ENCODE measurements at regions not wholly inside any gene's neighbourhood (a gene's known extent, or its start where the extent isn't known, plus 50 kb on each side); places are given as distances from the start of the nearest gene placed in this dataset.

- DNase-seq: no peak
- no peak overlapping the region for H3K27ac ChIP-seq
- 63 to 80% (median 76%) methylated on average over 1 of the region's 1 CpG for WGBS, 5 donors
- no peaks in the 10 kb centered on the region for H3K9me3 ChIP-seq
- no peaks in the 10 kb centered on the region for H3K4me1 ChIP-seq
- no peak for TF ChIP-seq POLR2AphosphoS5 (IDR thresholded peaks at IDR 0.05)
- no peak for TF ChIP-seq POLR2A (IDR thresholded peaks at IDR 0.05)
- TF ChIP-seq EP300 (IDR thresholded peaks at IDR 0.05): no peak
- TF ChIP-seq CTCF (IDR thresholded peaks at IDR 0.05): no peak
- no peak overlapping the region for H3K4me3 ChIP-seq
- intact Hi-C loops (cut with DNase I; ENCODE audit: low total_unique reads): no loop called here
- no peaks in the 10 kb centered on the region for H3K36me3 ChIP-seq
- no peaks in the 10 kb centered on the region for H3K27me3 ChIP-seq
These were observed 271.0 kb upstream of the HSF2 start for GRCh38 chr6:122128445-122128844.

DNA sequence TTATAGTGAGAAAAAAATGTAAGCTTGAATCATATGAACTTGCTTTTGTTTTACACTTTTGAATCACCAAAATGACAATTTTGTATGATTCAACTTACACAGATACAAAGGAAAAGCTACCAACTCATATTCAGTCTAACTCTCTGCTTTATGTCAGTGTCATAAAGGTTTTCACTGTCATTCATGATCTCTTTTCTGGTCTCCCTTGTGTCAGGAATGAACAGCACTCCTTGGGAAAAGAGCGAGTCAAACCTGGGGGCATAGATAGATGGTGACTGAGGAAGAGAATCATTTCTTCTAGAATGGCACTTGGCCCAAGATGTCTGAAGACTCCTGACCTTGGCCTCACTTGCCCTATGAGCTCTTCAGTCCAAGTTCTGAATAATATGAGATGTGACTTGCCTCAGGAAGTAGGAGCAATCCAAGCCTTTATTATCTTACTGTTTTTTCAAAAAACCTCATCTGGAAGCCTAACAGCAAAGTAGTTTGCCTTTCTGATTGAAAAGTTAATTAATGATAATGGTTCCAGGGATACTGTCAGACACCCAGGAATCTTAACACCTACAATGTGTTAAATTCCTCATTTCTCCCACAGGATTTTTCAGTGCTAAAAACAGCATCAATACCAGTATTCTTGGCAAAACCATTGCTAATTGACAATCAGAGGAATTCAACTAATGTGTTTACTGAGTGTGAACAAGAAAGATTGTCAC, 270.0 kb upstream of the HSF2 start:
- no peak for TF ChIP-seq EP300 (IDR thresholded peaks at IDR 0.05)
- TF ChIP-seq POLR2AphosphoS5 (IDR thresholded peaks at IDR 0.05): no peak
- Histone ChIP-seq H3K9me3 (no peaks in the 10 kb centered on the region), H3K27me3 (no peaks in the 10 kb centered on the region), H3K4me3 (no peak overlapping the region), H3K27ac (no peak overlapping the region), H3K4me1 (no peaks in the 10 kb centered on the region), H3K36me3 (no peaks in the 10 kb centered on the region)
- WGBS, 5 donors: 82 to 100% (median 87%) methylated on average over 1 of the region's 1 CpG
- intact Hi-C loops (cut with DNase I; ENCODE audit: low total_unique reads): no loop called here
- no peak for DNase-seq

DNA sequence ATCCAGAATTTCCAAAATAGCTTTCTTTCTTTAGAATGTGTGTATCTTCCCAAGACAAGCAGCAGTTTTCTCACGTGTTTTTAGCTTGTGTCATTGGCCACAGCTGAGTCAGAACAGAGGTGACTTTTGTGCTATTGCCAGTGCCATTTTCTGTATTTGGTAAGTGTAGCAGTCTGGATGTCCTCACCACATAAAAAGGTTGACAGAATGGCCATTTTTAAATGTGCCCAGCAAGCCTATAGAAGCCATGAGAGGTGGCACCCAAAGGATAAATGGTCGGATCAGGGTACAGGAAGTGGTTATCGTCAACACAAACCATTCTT, 269.5 kb upstream of the HSF2 start:
- no peaks in the 10 kb centered on the region for H3K27me3 ChIP-seq
- no peaks in the 10 kb centered on the region for H3K36me3 ChIP-seq
- 48 to 63% (median 57%) methylated on average over 3 of the region's 3 CpGs for whole genome bisulfite sequencing, 5 donors
- no peak for DNase-seq
- no peak overlapping the region for H3K4me3 ChIP-seq
- intact Hi-C loops (cut with DNase I; ENCODE audit: low total_unique reads): no loop called here
- H3K27ac ChIP-seq: no peak overlapping the region
- H3K4me1 ChIP-seq: no peaks in the 10 kb centered on the region
- TF ChIP-seq CTCF (IDR thresholded peaks at IDR 0.05) (no peak), EP300 (IDR thresholded peaks at IDR 0.05) (no peak), POLR2AphosphoS5 (IDR thresholded peaks at IDR 0.05) (no peak), POLR2A (IDR thresholded peaks at IDR 0.05) (no peak)
- H3K9me3 ChIP-seq: no peaks in the 10 kb centered on the region

- Histone ChIP-seq H3K4me3 (no peak overlapping the region), H3K4me1 (no peaks in the 10 kb centered on the region), H3K9me3 (no peaks in the 10 kb centered on the region), H3K36me3 (no peaks in the 10 kb centered on the region), H3K27me3 (no peaks in the 10 kb centered on the region), H3K27ac (no peak overlapping the region)
- DNase-seq: no peak
- 79 to 97% (median 93%) methylated on average over 2 of the region's 2 CpGs for WGBS, 5 donors
- intact Hi-C loops (cut with DNase I; ENCODE audit: low total_unique reads): no loop called here
- TF ChIP-seq EP300 (IDR thresholded peaks at IDR 0.05): no peak
- no peak for TF ChIP-seq CTCF (IDR thresholded peaks at IDR 0.05)
- TF ChIP-seq POLR2AphosphoS5 (IDR thresholded peaks at IDR 0.05): no peak
- TF ChIP-seq POLR2A (IDR thresholded peaks at IDR 0.05): no peak
These were observed 268.9 kb upstream of the HSF2 start for GRCh38 chr6:122130518-122130917.

DNA sequence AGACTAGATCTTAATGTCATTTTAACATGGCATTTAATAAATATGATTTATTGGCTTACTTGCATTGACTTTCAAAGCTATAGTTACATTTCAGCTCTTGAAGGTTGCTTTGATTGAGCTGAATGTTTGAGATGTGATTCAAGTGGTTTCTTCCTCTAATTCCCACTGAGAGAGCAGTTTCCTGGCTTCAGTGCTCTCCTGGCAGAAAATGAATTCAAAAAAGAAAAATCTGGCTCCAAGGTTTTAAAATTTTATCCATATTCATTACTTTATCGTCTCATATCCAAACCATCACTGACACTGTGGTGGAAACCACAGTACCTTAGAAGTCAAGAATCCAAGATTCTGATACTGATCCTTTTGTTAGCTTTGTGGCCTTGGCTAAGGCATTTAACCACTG, 263.1 kb upstream of the HSF2 start:
- no peaks in the 10 kb centered on the region for H3K27me3 ChIP-seq
- TF ChIP-seq POLR2A (IDR thresholded peaks at IDR 0.05): no peak
- no peak for TF ChIP-seq CTCF (IDR thresholded peaks at IDR 0.05)
- no peak for TF ChIP-seq EP300 (IDR thresholded peaks at IDR 0.05)
- TF ChIP-seq POLR2AphosphoS5 (IDR thresholded peaks at IDR 0.05): no peak
- no peak overlapping the region for H3K27ac ChIP-seq
- 64 to 84% (median 80%) methylated on average over 1 of the region's 1 CpG for WGBS, 5 donors
- intact Hi-C loops (cut with DNase I; ENCODE audit: low total_unique reads): no loop called here
- H3K4me3 ChIP-seq: no peak overlapping the region
- no peak for DNase-seq
- H3K9me3 ChIP-seq: no peaks in the 10 kb centered on the region
- no peaks in the 10 kb centered on the region for H3K4me1 ChIP-seq
- no peaks in the 10 kb centered on the region for H3K36me3 ChIP-seq

All from stomach (tissue), 8 donors.